Transverse colon (tissue), 3 donors: ENCODE measurements at regions not wholly inside any gene's neighbourhood (a gene's known extent, or its start where the extent isn't known, plus 50 kb on each side); places are given as distances from the start of the nearest gene placed in this dataset.

Experiments used
- CTCF ChIP-seq, 5 experiments: fragments of 200-600 bp in 3 of 5; fragments of 450-650 bp in 2 of 5; sonication (generic) in 3 of 5; IDR thresholded peaks; 1 replicate in 2 of 5; 2 replicates in 3 of 5; pipeline ENCODE4 v1.5.1; 2016 to 2017; ENCODE audit warnings: antibody characterized with exemption in 5 of 5, inconsistent platforms in 3 of 5, mild to moderate bottlenecking in 2 of 5, moderate library complexity in 1 of 5
- EP300 ChIP-seq: sonication (generic); formaldehyde crosslinking; IDR thresholded peaks from one replicate; pipeline ENCODE4 v1.6.1; 2017; ENCODE audit warnings: antibody characterized with exemption, low read depth
- POLR2A ChIP-seq: fragments of 450-650 bp; IDR thresholded peaks from one replicate; pipeline ENCODE4 v1.6.1; 2016; ENCODE audit warnings: antibody characterized with exemption, mild to moderate bottlenecking, moderate library complexity

DNA sequence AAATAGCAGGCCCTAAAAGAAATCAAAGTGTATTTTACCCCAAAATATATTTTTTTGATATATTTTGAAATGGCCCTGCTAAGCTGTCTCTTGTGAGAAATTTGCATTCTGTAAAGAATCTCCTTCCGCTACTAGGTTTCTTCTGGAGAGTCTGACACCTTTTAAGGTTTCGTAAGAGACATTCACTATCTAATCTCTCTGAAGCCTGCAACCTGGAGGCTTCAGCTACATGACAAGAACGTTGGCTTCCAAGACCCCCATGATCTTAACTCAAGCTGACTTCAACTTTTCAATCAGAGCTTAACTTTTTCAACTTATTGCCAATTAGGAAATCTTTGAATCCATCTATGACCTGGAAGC lies 1894.9 kb upstream of the LRRTM1 start:
- no peak for TF ChIP-seq POLR2A
- no peak for TF ChIP-seq CTCF (IDR thresholded peaks at IDR 0.05)
- no peak for TF ChIP-seq EP300
